SK-N-SH (cell line): ENCODE measurements at regions not wholly inside any gene's neighbourhood (a gene's known extent, or its start where the extent isn't known, plus 50 kb on each side); places are given as distances from the start of the nearest gene placed in this dataset.

Experiments
- EP300 ChIP-seq, 2 experiments: IDR thresholded peaks; 2 replicates each; pipeline versions ENCODE4 v1.4.0 to v1.6.1; 2012; ENCODE audit warnings: borderline replicate concordance in 1 of 2, low read depth in 1 of 2, low read length in 1 of 2
- MXI1 ChIP-seq: IDR thresholded peaks from 2 replicates; pipeline ENCODE4 v1.6.1; 2012; ENCODE audit warnings: mild to moderate bottlenecking, low read depth, low read length, improper control_type of control experiment
- POLR2AphosphoS5 ChIP-seq: IDR thresholded peaks from 2 replicates; pipeline ENCODE4 v1.6.1; 2012; ENCODE audit warnings: low read depth, low read length
- RFX5 ChIP-seq: IDR thresholded peaks from 2 replicates; pipeline ENCODE4 v1.6.1; 2012; ENCODE audit warnings: mild to moderate bottlenecking, improper control_type of control experiment, low read length
- YY1 ChIP-seq: IDR thresholded peaks from 2 replicates; pipeline ENCODE4 v1.4.0; 2012; ENCODE audit warnings: low read depth, mild to moderate bottlenecking
- TF ChIP-seq, protein P1 (sequence below): fragments of 200-600 bp; sonication (generic); IDR thresholded peaks from 2 replicates; pipeline ENCODE4 v1.6.1; 2017; ENCODE audit warnings: antibody characterized with exemption, mild to moderate bottlenecking, moderate library complexity
- TF ChIP-seq, protein P2 (sequence below): IDR thresholded peaks from 2 replicates; pipeline ENCODE4 v1.6.1; 2012; ENCODE audit warnings: mild to moderate bottlenecking, low read depth, low read length, moderate library complexity
- TF ChIP-seq, protein P3 (sequence below): IDR thresholded peaks from 2 replicates; pipeline ENCODE4; 2012

DNA sequence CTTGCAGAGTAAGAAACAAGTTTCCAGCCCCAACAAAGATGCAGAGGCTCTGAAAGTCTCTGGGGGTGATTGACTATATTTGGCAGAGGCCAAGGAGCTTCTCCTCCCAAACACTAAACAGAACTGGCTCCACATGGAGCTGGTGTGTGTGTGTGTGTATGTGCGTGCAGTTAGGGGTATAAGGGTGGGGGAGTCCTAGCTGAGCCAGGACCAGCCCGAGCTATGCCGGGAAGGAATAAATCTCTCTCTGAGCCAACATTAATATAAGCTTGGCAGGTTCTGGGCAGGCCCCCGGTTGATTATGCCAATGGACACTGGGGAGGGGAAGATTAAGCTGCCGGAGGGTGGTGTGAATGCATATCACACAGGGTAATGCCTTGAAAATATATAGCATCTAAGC lies 324.2 kb downstream of the MIAT start:
- TF ChIP-seq EP300 (IDR thresholded peaks at IDR 0.05; ENCODE audit: borderline replicate concordance in 1 of 2, low read depth in 1 of 2, low read length in 1 of 2) (no peak), RFX5 (no peak), POLR2AphosphoS5 (no peak), MXI1 (no peak), YY1 (no peak)
- TF ChIP-seq, protein P1, sequence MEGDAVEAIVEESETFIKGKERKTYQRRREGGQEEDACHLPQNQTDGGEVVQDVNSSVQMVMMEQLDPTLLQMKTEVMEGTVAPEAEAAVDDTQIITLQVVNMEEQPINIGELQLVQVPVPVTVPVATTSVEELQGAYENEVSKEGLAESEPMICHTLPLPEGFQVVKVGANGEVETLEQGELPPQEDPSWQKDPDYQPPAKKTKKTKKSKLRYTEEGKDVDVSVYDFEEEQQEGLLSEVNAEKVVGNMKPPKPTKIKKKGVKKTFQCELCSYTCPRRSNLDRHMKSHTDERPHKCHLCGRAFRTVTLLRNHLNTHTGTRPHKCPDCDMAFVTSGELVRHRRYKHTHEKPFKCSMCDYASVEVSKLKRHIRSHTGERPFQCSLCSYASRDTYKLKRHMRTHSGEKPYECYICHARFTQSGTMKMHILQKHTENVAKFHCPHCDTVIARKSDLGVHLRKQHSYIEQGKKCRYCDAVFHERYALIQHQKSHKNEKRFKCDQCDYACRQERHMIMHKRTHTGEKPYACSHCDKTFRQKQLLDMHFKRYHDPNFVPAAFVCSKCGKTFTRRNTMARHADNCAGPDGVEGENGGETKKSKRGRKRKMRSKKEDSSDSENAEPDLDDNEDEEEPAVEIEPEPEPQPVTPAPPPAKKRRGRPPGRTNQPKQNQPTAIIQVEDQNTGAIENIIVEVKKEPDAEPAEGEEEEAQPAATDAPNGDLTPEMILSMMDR: no peak
- TF ChIP-seq, protein P2, sequence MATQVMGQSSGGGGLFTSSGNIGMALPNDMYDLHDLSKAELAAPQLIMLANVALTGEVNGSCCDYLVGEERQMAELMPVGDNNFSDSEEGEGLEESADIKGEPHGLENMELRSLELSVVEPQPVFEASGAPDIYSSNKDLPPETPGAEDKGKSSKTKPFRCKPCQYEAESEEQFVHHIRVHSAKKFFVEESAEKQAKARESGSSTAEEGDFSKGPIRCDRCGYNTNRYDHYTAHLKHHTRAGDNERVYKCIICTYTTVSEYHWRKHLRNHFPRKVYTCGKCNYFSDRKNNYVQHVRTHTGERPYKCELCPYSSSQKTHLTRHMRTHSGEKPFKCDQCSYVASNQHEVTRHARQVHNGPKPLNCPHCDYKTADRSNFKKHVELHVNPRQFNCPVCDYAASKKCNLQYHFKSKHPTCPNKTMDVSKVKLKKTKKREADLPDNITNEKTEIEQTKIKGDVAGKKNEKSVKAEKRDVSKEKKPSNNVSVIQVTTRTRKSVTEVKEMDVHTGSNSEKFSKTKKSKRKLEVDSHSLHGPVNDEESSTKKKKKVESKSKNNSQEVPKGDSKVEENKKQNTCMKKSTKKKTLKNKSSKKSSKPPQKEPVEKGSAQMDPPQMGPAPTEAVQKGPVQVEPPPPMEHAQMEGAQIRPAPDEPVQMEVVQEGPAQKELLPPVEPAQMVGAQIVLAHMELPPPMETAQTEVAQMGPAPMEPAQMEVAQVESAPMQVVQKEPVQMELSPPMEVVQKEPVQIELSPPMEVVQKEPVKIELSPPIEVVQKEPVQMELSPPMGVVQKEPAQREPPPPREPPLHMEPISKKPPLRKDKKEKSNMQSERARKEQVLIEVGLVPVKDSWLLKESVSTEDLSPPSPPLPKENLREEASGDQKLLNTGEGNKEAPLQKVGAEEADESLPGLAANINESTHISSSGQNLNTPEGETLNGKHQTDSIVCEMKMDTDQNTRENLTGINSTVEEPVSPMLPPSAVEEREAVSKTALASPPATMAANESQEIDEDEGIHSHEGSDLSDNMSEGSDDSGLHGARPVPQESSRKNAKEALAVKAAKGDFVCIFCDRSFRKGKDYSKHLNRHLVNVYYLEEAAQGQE: no peak
- TF ChIP-seq, protein P3, sequence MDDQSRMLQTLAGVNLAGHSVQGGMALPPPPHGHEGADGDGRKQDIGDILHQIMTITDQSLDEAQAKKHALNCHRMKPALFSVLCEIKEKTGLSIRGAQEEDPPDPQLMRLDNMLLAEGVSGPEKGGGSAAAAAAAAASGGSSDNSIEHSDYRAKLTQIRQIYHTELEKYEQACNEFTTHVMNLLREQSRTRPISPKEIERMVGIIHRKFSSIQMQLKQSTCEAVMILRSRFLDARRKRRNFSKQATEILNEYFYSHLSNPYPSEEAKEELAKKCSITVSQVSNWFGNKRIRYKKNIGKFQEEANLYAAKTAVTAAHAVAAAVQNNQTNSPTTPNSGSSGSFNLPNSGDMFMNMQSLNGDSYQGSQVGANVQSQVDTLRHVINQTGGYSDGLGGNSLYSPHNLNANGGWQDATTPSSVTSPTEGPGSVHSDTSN: no peak
